ENCODE measurements at regions not wholly inside any gene's neighbourhood (a gene's known extent, or its start where the extent isn't known, plus 50 kb on each side); places are given as distances from the start of the nearest gene placed in this dataset.
A peak's percentile ranks its signal among the peaks of the same experiment; 100 is the strongest.

- H4K20me1 ChIP-seq (ENCODE audit: insufficient read depth): no peaks in the 10 kb centered on the region
- intact Hi-C loops (cut with micrococcal nuclease): no loop called here
- no peak for DNase-seq (ENCODE audit: low read depth, low spot score)
- H3K9me2 ChIP-seq (ENCODE audit: insufficient read depth): no peaks in the 10 kb centered on the region; the same call in 1 of the 2 replicates
- H3K36me3 ChIP-seq (ENCODE audit: control insufficient read depth in 1 of 2, insufficient read depth in 2 of 2, low read length in 2 of 2): no peaks in the 10 kb centered on the region
- ATAC-seq: no peak
- no peaks in the 10 kb centered on the region for H3K27me3 ChIP-seq (ENCODE audit: insufficient read depth, low read length)
- TF ChIP-seq ATF3 (IDR thresholded peaks at IDR 0.05): no peak
- TF ChIP-seq SP1 (IDR thresholded peaks at IDR 0.05; ENCODE audit: low read depth): no peak
- TF ChIP-seq ZBTB33 (IDR thresholded peaks at IDR 0.05; ENCODE audit: extremely low read depth, insufficient replicate concordance, low read length): no peak
- no peak for TF ChIP-seq TCF7L2 (IDR thresholded peaks at IDR 0.05; ENCODE audit: borderline replicate concordance, extremely low read depth, insufficient read depth, insufficient read length)
- TF ChIP-seq ELF1 (IDR thresholded peaks at IDR 0.05; ENCODE audit: borderline replicate concordance, low read depth): no peak
- POLR2A ChIA-PET: no interaction called here
- no peak overlapping the region for H3K4me2 ChIP-seq (ENCODE audit: low read length)
- H3K27ac ChIP-seq (ENCODE audit: low read depth, low read length): no peak overlapping the region
- H2AFZ ChIP-seq (ENCODE audit: low read depth, low read length, poor library complexity, severe bottlenecking): no peak overlapping the region
- H3K9ac ChIP-seq (ENCODE audit: low read length): no peak overlapping the region
- RAD21 ChIA-PET (ENCODE audit: low non-redundant PET in 1 of 2, low total read pairs in 2 of 2, uncharacterized antibody in 2 of 2, unreplicated experiment in 2 of 2): no interaction called here
- H3K4me3 ChIP-seq (replicated peaks in 1 of 2; ENCODE audit: low read depth in 1 of 2, low read length in 2 of 2): no peak overlapping the region
- no TSS peak for BruUV-seq (replicated peaks)
- no peaks in the 10 kb centered on the region for H3K79me2 ChIP-seq (ENCODE audit: insufficient read depth, low read length)
- CTCF ChIA-PET: no interaction called here
- H3K4me1 ChIP-seq (ENCODE audit: control insufficient read depth in 1 of 2, insufficient read depth in 2 of 2, low read length in 2 of 2): no peaks in the 10 kb centered on the region
- H3K9me3 ChIP-seq (ENCODE audit: control insufficient read depth in 1 of 2, insufficient read depth in 1 of 2, low read depth in 1 of 2, low read length in 2 of 2): no peaks in the 10 kb centered on the region
These were observed 184.1 kb upstream of the MBNL1 start for GRCh38 chr3:152084441-152085158.

GRCh38 chr3:152087153-152087552, 181.6 kb upstream of the MBNL1 start:
- Histone ChIP-seq H3K9me3 (ENCODE audit: control insufficient read depth in 1 of 2, insufficient read depth in 1 of 2, low read depth in 1 of 2, low read length in 2 of 2) (no peaks in the 10 kb centered on the region), H3K9me2 (ENCODE audit: insufficient read depth) (no peaks in the 10 kb centered on the region; the same call in 1 of the 2 replicates), H3K36me3 (ENCODE audit: control insufficient read depth in 1 of 2, insufficient read depth in 2 of 2, low read length in 2 of 2) (no peaks in the 10 kb centered on the region), H3K79me2 (ENCODE audit: insufficient read depth, low read length) (no peaks in the 10 kb centered on the region), H3K4me3 (replicated peaks in 1 of 2; ENCODE audit: low read depth in 1 of 2, low read length in 2 of 2) (no peak overlapping the region), H3K27me3 (ENCODE audit: insufficient read depth, low read length) (no peaks in the 10 kb centered on the region), H3K9ac (ENCODE audit: low read length) (no peak overlapping the region), H3K27ac (ENCODE audit: low read depth, low read length) (no peak overlapping the region), H2AFZ (ENCODE audit: low read depth, low read length, poor library complexity, severe bottlenecking) (peak overlapping the region; percentile 91), H3K4me1 (ENCODE audit: control insufficient read depth in 1 of 2, insufficient read depth in 2 of 2, low read length in 2 of 2) (no peaks in the 10 kb centered on the region), H4K20me1 (ENCODE audit: insufficient read depth) (no peaks in the 10 kb centered on the region), H3K4me2 (ENCODE audit: low read length) (no peak overlapping the region)
- ChIA-PET CTCF (interaction anchor here (0.7 kb wide), 1 partner anchor 435 kb away, joined by 3 read pairs; no protein-coding TSS in a partner anchor), POLR2A (no interaction called here), RAD21 (ENCODE audit: low non-redundant PET in 1 of 2, low total read pairs in 2 of 2, uncharacterized antibody in 2 of 2, unreplicated experiment in 2 of 2) (no interaction called here)
- no TSS peak for BruUV-seq (replicated peaks)
- no peak for DNase-seq (ENCODE audit: low read depth, low spot score)
- no peak for ATAC-seq
- intact Hi-C loops (cut with micrococcal nuclease): no loop called here
- no peak for TF ChIP-seq POLR2AphosphoS5 (IDR thresholded peaks at IDR 0.05; ENCODE audit: low read depth, low read length)
- no peak for TF ChIP-seq MAX (IDR thresholded peaks at IDR 0.05)
- no peak for TF ChIP-seq CTCF (IDR thresholded peaks at IDR 0.05 in 2 of 3, conservative IDR thresholded peaks at IDR 0.05 in 1 of 3; ENCODE audit: borderline replicate concordance in 1 of 3, insufficient read depth in 1 of 3, low read depth in 2 of 3, low read length in 2 of 3)
- no peak for TF ChIP-seq EZH2 (IDR thresholded peaks at IDR 0.05)
- TF ChIP-seq SP1 (IDR thresholded peaks at IDR 0.05; ENCODE audit: low read depth): no peak
- no peak for TF ChIP-seq POLR2A (IDR thresholded peaks at IDR 0.05; ENCODE audit: borderline replicate concordance, extremely low read depth, insufficient read depth, insufficient read length)
- TF ChIP-seq ZBTB33 (IDR thresholded peaks at IDR 0.05; ENCODE audit: extremely low read depth, insufficient replicate concordance, low read length): no peak
- TF ChIP-seq CEBPB (IDR thresholded peaks at IDR 0.05; ENCODE audit: low read depth): no peak
- no peak for TF ChIP-seq SIN3A (IDR thresholded peaks at IDR 0.05; ENCODE audit: low read depth)

All from HCT116 (cell line).